SH-SY5Y (cell line): ENCODE measurements at regions not wholly inside any gene's neighbourhood (a gene's known extent, or its start where the extent isn't known, plus 50 kb on each side); places are given as distances from the start of the nearest gene placed in this dataset.

Source experiments
- GATA2 ChIP-seq: IDR thresholded peaks from 2 replicates; pipeline ENCODE4 v1.6.1; 2011; ENCODE audit warnings: mild to moderate bottlenecking, low read depth, low read length
- GATA3 ChIP-seq: IDR thresholded peaks from 2 replicates; pipeline ENCODE4 v1.6.1; 2011; ENCODE audit warnings: low read depth, mild to moderate bottlenecking, low read length, moderate library complexity

GRCh38 chr2:65488527-65488926 is 56.1 kb upstream of the SPRED2 start:
- TF ChIP-seq GATA3 (no peak), GATA2 (no peak)
